ACC112 (cell line): ENCODE measurements at regions not wholly inside any gene's neighbourhood (a gene's known extent, or its start where the extent isn't known, plus 50 kb on each side); places are given as distances from the start of the nearest gene placed in this dataset.

Source experiments
- H2AFZ ChIP-seq: fragments of 200-600 bp; sonication (generic); one replicate; pipeline ENCODE4 v1.6.0; 2017; ENCODE audit warnings: antibody characterized with exemption, low read length; ENCODE audit not compliant: unreplicated experiment
- H3K27ac ChIP-seq: fragments of 200-600 bp; sonication (generic); 2 replicates; pipeline ENCODE4 v1.5.1; 2014; ENCODE audit warnings: low read depth, mild to moderate bottlenecking, antibody characterized with exemption, low read length, moderate library complexity
- H3K27me3 ChIP-seq: fragments of 200-600 bp; sonication (generic); 2 replicates; pipeline ENCODE4 v1.6.1; 2014; ENCODE audit warnings: mild to moderate bottlenecking, antibody characterized with exemption, low read length, moderate library complexity, mixed read lengths; ENCODE audit not compliant: insufficient read depth
- H3K36me3 ChIP-seq: fragments of 200-600 bp; sonication (generic); 2 replicates; pipeline ENCODE4 v1.6.1; 2016; ENCODE audit warnings: mild to moderate bottlenecking, antibody characterized with exemption, low read length, moderate library complexity, mixed read lengths; ENCODE audit not compliant: insufficient read depth
- H3K4me1 ChIP-seq: fragments of 200-600 bp; sonication (generic); one replicate; pipeline ENCODE4 v1.6.1; 2016; ENCODE audit warnings: low read length, mixed read lengths; ENCODE audit not compliant: insufficient read depth, unreplicated experiment, control insufficient read depth
- H3K4me3 ChIP-seq: fragments of 200-600 bp; sonication (generic); 2 replicates; pipeline ENCODE4 v1.5.1; 2014; ENCODE audit warnings: mild to moderate bottlenecking, low read depth, low read length
- H3K79me2 ChIP-seq: fragments of 200-600 bp; sonication (generic); one replicate; pipeline ENCODE4 v1.6.0; 2016; ENCODE audit warnings: low read length; ENCODE audit not compliant: control insufficient read depth, unreplicated experiment, insufficient read depth

DNA sequence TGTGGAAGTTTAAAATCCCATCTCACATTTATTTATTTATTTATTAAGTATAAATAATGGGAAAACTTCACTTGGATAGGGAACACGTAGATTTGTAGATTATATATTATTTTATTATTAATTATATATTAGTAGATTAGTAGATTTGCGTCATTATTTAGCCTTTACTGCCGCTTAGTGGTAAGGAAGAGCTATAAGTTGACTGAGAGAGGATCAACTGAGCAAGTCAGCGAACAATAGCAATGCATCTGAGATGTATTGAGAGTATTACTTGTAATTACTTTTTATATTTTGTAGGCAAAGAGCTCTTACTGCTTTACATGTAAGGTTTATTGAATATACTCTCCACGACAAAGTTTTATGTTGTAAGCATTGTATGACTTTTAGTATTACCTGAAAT lies 244.5 kb upstream of the ANKRD30A start:
- H3K36me3 ChIP-seq: no peaks in the 10 kb centered on the region
- no peaks in the 10 kb centered on the region for H3K4me1 ChIP-seq

GRCh38 chr10:36872702-36873393 lies 252.6 kb upstream of the ANKRD30A start:
- Histone ChIP-seq H2AFZ (no peak overlapping the region), H3K4me3 (no peak overlapping the region), H3K27me3 (0 out of 2 replicates have a peak, but pooled peaks cover 7% of the 10 kb centered on the region), H3K4me1 (no peaks in the 10 kb centered on the region), H3K36me3 (no peaks in the 10 kb centered on the region), H3K27ac (no peak overlapping the region), H3K79me2 (no peaks in the 10 kb centered on the region)

More for the DNA sequence above, 244.5 kb upstream of the ANKRD30A start:
- Histone ChIP-seq H3K4me3 (no peak overlapping the region), H3K27ac (no peak overlapping the region), H3K27me3 (0 out of 2 replicates have a peak, but pooled peaks cover 4% of the 10 kb centered on the region), H2AFZ (no peak overlapping the region), H3K79me2 (no peaks in the 10 kb centered on the region)

DNA sequence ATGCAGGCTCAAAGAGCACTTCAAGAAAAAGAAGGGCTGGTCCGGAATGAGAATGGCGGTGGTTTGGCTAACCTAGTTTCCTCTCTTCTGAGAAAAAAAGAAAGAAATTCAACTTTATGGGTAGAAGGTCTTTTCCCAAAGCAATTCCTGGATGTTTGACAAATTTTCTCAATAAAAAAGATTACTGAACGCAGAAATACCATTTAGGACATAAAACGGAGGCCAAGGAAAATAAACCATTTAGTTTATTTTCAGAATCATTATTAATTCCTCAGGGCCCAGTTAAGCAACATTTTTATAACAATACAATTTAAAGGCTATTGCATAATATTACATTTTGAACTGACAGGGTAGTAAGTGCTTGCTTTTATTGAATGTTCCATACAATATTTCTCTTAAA lies 284.6 kb upstream of the ANKRD30A start:
- Histone ChIP-seq H3K4me1 (no peaks in the 10 kb centered on the region), H2AFZ (no peak overlapping the region), H3K4me3 (no peak overlapping the region), H3K27me3 (peaks cover 5% of the 10 kb centered on the region; the same call in 1 of the 2 replicates), H3K36me3 (no peaks in the 10 kb centered on the region), H3K79me2 (no peaks in the 10 kb centered on the region), H3K27ac (no peak overlapping the region)

DNA sequence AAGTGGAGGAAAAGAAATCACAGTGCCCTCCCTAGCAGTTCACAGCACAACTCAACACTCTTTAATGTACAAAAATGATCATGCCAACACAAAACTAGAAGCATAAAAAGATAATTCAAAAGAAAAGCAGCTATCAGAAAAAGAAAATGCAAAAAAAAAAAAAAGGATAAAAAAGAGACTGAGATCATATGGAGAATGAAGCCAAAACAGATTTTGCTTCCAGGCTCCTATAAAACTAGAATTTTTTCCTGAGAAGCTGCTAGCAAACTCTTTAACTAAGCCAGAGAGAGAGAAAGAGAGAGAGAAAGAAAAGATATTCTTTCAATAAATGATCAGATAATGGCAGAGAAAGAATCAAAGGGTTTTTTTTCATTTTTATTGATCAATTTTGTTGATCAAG lies 288.0 kb upstream of the ANKRD30A start:
- Histone ChIP-seq H2AFZ (no peak overlapping the region), H3K4me3 (no peak overlapping the region), H3K4me1 (no peaks in the 10 kb centered on the region), H3K79me2 (no peaks in the 10 kb centered on the region), H3K27ac (no peak overlapping the region), H3K36me3 (no peaks in the 10 kb centered on the region), H3K27me3 (peaks cover 5% of the 10 kb centered on the region; the same call in 1 of the 2 replicates)

DNA sequence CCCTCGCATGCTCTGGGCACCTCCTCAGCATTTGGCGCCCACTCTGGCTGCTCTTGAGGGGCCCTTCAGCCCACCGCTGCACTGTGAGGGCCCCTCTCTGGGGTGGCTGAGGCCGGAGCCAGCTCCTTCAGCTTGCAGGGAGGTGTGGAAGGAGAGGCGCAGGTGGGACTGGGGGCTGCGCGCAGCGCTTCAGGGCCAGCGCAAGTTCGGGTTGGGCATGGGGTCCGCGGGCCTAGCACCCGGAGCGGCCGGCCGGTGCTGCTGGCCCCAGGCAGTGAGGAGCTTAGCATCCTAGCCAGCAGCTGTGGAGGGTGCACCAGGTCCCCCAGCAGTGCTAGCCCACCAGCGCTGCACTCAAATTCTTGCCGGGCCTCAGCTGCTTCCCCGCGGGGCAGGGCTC lies 305.6 kb upstream of the ANKRD30A start:
- no peaks in the 10 kb centered on the region for H3K4me1 ChIP-seq
- H3K4me3 ChIP-seq: no peak overlapping the region
- H3K79me2 ChIP-seq: no peaks in the 10 kb centered on the region
- H3K27ac ChIP-seq: no peak overlapping the region
- H3K27me3 ChIP-seq: no peaks in the 10 kb centered on the region
- no peak overlapping the region for H2AFZ ChIP-seq
- H3K36me3 ChIP-seq: no peaks in the 10 kb centered on the region

GRCh38 chr10:36817898-36818297 lies 307.5 kb upstream of the ANKRD30A start:
- Histone ChIP-seq H3K79me2 (no peaks in the 10 kb centered on the region), H3K36me3 (no peaks in the 10 kb centered on the region), H3K27me3 (no peaks in the 10 kb centered on the region), H2AFZ (no peak overlapping the region), H3K4me1 (no peaks in the 10 kb centered on the region), H3K27ac (no peak overlapping the region), H3K4me3 (no peak overlapping the region)

DNA sequence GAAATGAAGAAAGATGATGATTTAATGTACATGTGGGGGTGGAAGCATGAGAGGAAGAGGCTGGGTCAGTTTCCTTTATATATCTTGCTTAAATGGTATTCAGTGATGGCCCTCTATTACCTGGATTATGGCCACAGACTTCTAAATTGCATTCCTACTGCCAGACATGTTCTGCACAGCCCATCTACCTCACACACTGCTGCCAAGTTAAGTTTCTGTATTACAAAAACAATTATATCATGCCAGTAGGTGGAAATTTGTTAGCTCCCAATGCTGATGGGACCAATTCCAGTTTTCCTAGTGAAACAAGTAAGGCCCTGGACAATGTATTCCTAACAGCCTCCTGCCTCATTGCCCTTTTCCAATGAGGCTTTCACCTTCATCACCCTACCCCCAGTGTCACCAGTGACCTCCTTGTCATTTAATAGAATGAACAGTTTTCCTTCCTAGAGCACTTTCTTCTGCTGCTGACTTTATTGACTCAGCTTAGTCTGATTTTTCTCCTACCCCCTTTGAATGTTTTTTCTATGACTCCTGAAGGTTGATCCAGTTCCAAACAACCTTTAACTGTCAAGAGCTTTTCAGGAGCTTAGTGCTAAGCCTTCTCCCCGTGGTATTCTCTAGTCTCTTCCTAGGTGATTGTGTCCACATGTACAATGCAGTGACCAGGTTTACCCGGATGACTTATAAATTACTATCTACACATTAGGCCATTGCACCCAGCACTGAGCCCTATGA lies 316.6 kb upstream of the ANKRD30A start:
- no peak overlapping the region for H3K4me3 ChIP-seq
- no peaks in the 10 kb centered on the region for H3K36me3 ChIP-seq
- H3K27ac ChIP-seq: no peak overlapping the region
- no peaks in the 10 kb centered on the region for H3K4me1 ChIP-seq
- no peak overlapping the region for H2AFZ ChIP-seq
- H3K79me2 ChIP-seq: no peaks in the 10 kb centered on the region
- no peaks in the 10 kb centered on the region for H3K27me3 ChIP-seq

GRCh38 chr10:36803229-36803628 lies 322.2 kb upstream of the ANKRD30A start:
- Histone ChIP-seq H3K27me3 (no peaks in the 10 kb centered on the region), H3K27ac (no peak overlapping the region), H3K4me3 (no peak overlapping the region), H3K36me3 (no peaks in the 10 kb centered on the region), H2AFZ (no peak overlapping the region), H3K79me2 (no peaks in the 10 kb centered on the region), H3K4me1 (no peaks in the 10 kb centered on the region)

DNA sequence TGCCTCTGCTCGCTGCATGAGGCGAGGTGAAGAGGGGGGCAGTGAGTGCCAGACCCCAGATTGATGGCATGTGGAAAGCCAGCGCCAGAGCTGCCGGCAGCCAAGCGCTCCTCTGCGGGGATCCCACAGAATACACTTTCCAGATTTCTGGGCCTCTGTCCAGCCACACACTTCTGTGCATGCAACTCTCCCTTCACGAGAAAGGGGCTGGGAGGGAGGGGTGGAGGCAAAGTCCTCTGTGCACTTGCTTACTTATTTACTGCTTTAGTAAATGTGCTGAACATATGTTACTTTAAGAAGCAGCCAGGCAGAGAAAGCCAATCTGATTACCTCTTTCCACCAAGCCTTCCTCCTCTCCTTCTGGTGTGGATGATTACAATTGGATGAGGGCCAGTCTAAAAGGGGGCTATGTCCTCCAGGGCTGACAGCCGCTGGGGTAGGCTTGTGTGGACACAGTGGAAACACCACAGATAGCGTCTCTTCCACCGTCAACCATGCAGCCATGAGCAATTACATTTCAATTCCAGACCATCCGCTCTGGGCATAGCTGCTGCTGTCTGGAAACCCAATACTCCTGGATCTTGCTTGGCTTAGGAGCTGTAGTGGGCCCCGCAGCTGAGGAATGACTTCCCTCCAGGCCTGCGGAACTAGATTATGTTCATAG lies 322.8 kb upstream of the ANKRD30A start:
- no peak overlapping the region for H3K4me3 ChIP-seq
- no peaks in the 10 kb centered on the region for H3K79me2 ChIP-seq
- H3K27me3 ChIP-seq: peaks cover 4% of the 10 kb centered on the region; the same call in 1 of the 2 replicates
- no peak overlapping the region for H3K27ac ChIP-seq
- H3K36me3 ChIP-seq: no peaks in the 10 kb centered on the region
- no peaks in the 10 kb centered on the region for H3K4me1 ChIP-seq
- no peak overlapping the region for H2AFZ ChIP-seq

DNA sequence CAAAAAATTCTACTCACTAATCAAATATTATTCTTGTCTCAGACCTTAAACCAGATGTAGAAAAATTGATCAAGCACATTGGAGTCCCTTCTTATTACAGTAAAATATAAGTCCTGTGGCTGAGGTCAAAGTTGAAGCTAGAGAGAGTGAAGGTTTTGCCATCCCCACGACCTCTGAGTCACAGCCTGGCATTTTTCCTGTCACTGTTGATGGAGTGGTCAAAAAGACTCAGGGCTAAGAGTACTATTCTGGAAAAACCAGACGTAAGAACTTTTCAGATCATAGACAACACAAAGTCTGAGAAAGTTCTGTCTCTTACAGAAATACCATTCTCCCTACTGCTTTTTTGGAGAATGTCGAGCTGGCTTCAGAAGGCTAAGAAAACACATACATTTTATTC lies 323.7 kb upstream of the ANKRD30A start:
- Histone ChIP-seq H3K27ac (no peak overlapping the region), H3K36me3 (no peaks in the 10 kb centered on the region), H2AFZ (no peak overlapping the region), H3K79me2 (no peaks in the 10 kb centered on the region), H3K27me3 (peaks cover 4% of the 10 kb centered on the region; the same call in 1 of the 2 replicates), H3K4me1 (no peaks in the 10 kb centered on the region), H3K4me3 (no peak overlapping the region)
